ENCODE measurements at regions not wholly inside any gene's neighbourhood (a gene's known extent, or its start where the extent isn't known, plus 50 kb on each side); places are given as distances from the start of the nearest gene placed in this dataset.
"Not testable (repeated sequence)": the region's sequence is repeated elsewhere in the genome, so short reads cannot be mapped to it uniquely, and the experiment has no call there.

- DNase-seq (ENCODE audit: low spot score): no peak
Observed at GRCh38 chr6:11326116-11326515, 93.6 kb upstream of the NEDD9 start.

- peak; percentile 39 for DNase-seq (ENCODE audit: low spot score)
Observed at GRCh38 chr6:11324453-11325015, 92.1 kb upstream of the NEDD9 start.

GRCh38 chr6:11323666-11324452 lies 91.4 kb upstream of the NEDD9 start:
- DNase-seq (ENCODE audit: low spot score): peak; percentile 18

GRCh38 chr6:11322252-11322885 lies 89.9 kb upstream of the NEDD9 start:
- DNase-seq (ENCODE audit: low spot score): no peak

GRCh38 chr6:11320914-11321597 lies 88.6 kb upstream of the NEDD9 start:
- DNase-seq (ENCODE audit: low spot score): no peak

- no peak for DNase-seq (ENCODE audit: low spot score)
Observed at GRCh38 chr6:11318835-11319813, 86.7 kb upstream of the NEDD9 start.

GRCh38 chr6:11317885-11318771 lies 85.7 kb upstream of the NEDD9 start:
- peak; percentile 89 for DNase-seq (ENCODE audit: low spot score)

GRCh38 chr6:11315743-11316437 lies 83.4 kb upstream of the NEDD9 start:
- no peak for DNase-seq (ENCODE audit: low spot score)

- no peak for DNase-seq (ENCODE audit: low spot score)
Observed at GRCh38 chr6:11313207-11313606, 80.7 kb upstream of the NEDD9 start.

GRCh38 chr6:11311970-11312369 lies 79.5 kb upstream of the NEDD9 start:
- DNase-seq (ENCODE audit: low spot score): no peak

- no peak for DNase-seq (ENCODE audit: low spot score)
Observed at GRCh38 chr6:11309947-11310665, 77.6 kb upstream of the NEDD9 start.

- DNase-seq (ENCODE audit: low spot score): no peak
Observed at GRCh38 chr6:11307226-11307625, 74.8 kb upstream of the NEDD9 start.

- no peak for DNase-seq (ENCODE audit: low spot score)
Observed at GRCh38 chr6:11304946-11305345, 72.5 kb upstream of the NEDD9 start.

- not testable (repeated sequence) for DNase-seq (ENCODE audit: low spot score)
Observed at GRCh38 chr6:11299876-11300428, 67.5 kb upstream of the NEDD9 start.

- DNase-seq (ENCODE audit: low spot score): not testable (repeated sequence)
Observed at GRCh38 chr6:11299421-11299784, 66.9 kb upstream of the NEDD9 start.

- no peak for DNase-seq (ENCODE audit: low spot score)
Observed at GRCh38 chr6:11298651-11299420, 66.4 kb upstream of the NEDD9 start.

- DNase-seq (ENCODE audit: low spot score): no peak
Observed at GRCh38 chr6:11297376-11297729, 64.9 kb upstream of the NEDD9 start.
